ENCODE measurements at regions not wholly inside any gene's neighbourhood (a gene's known extent, or its start where the extent isn't known, plus 50 kb on each side); places are given as distances from the start of the nearest gene placed in this dataset.
A peak's percentile ranks its signal among the peaks of the same experiment; 100 is the strongest.

GRCh38 chr11:11738370-11738769, 103.4 kb upstream of the USP47 start:
- Histone ChIP-seq H2AFZ (no peak overlapping the region), H3K4me2 (no peak overlapping the region), H3K27me3 (ENCODE audit: insufficient read depth) (no peaks in the 10 kb centered on the region), H3F3A (replicated peaks; ENCODE audit: low read depth) (no peaks in the 10 kb centered on the region), H3K36me3 (ENCODE audit: insufficient read depth) (no peaks in the 10 kb centered on the region), H3K79me2 (replicated peaks; ENCODE audit: insufficient read depth) (no peaks in the 10 kb centered on the region), H3K4me1 (ENCODE audit: insufficient read depth) (no peaks in the 10 kb centered on the region), H3K27ac (ENCODE audit: low read depth) (no peak overlapping the region), H3K4me3 (no peak overlapping the region), H4K20me1 (replicated peaks; ENCODE audit: insufficient read depth) (no peaks in the 10 kb centered on the region), H3K9me2 (ENCODE audit: insufficient read depth) (0 out of 2 replicates have a peak, but pooled peaks cover 7% of the 10 kb centered on the region)
- H3K4me1 Mint-ChIP-seq: peaks cover 20% of the 10 kb centered on the region
- TF ChIP-seq CREB1 (CRISPR knock-in tag; IDR thresholded peaks at IDR 0.05; ENCODE audit: low read depth) (no peak), ZNF331 (CRISPR knock-in tag; IDR thresholded peaks at IDR 0.05; ENCODE audit: low read depth) (no peak), STAT1 (IDR thresholded peaks at IDR 0.05; ENCODE audit: unreplicated experiment) (no peak)
- no peaks in the 10 kb centered on the region for H3K27me3 Mint-ChIP-seq (ENCODE audit: insufficient read depth, low read depth, poor library complexity)
- DNase-seq (ENCODE audit: low spot score) (no peak), ATAC-seq (no peak)
- no peaks in the 10 kb centered on the region for H3K9me3 Mint-ChIP-seq
- H3K36me3 Mint-ChIP-seq (ENCODE audit: low read depth): no peaks in the 10 kb centered on the region
- no peak overlapping the region for H3K27ac Mint-ChIP-seq
- no peak overlapping the region for H3K4me3 Mint-ChIP-seq

- H3K27ac Mint-ChIP-seq: 0 out of 2 replicates have a peak overlapping the region, but pooled peaks have one; percentile 0
- ATAC-seq: peak; percentile 99
- peak; percentile 59 for DNase-seq (ENCODE audit: low spot score)
Measured at GRCh38 chr11:11735586-11735985, 106.2 kb upstream of the USP47 start.

More at GRCh38 chr11:11735586-11735985, 106.2 kb upstream of the USP47 start:
- Mint-ChIP-seq H3K4me1 (peaks cover 22% of the 10 kb centered on the region), H3K36me3 (ENCODE audit: low read depth) (no peaks in the 10 kb centered on the region), H3K9me3 (no peaks in the 10 kb centered on the region), H3K4me3 (no peak overlapping the region), H3K27me3 (ENCODE audit: insufficient read depth, low read depth, poor library complexity) (peaks cover 4% of the 10 kb centered on the region)
- no peaks in the 10 kb centered on the region for H3K4me1 ChIP-seq (ENCODE audit: insufficient read depth)
- H3F3A ChIP-seq (replicated peaks; ENCODE audit: low read depth): no peaks in the 10 kb centered on the region
- no peaks in the 10 kb centered on the region for H3K36me3 ChIP-seq (ENCODE audit: insufficient read depth)
- no peak overlapping the region for H3K4me2 ChIP-seq
- no peaks in the 10 kb centered on the region for H4K20me1 ChIP-seq (replicated peaks; ENCODE audit: insufficient read depth)
- H3K4me3 ChIP-seq: no peak overlapping the region
- no peak for TF ChIP-seq REST (IDR thresholded peaks at IDR 0.05; ENCODE audit: unreplicated experiment)
- TF ChIP-seq ZNF462 (CRISPR knock-in tag; IDR thresholded peaks at IDR 0.05): peak; percentile 61; the same call in 1 of the 2 replicates
- TF ChIP-seq CREB1 (CRISPR knock-in tag; IDR thresholded peaks at IDR 0.05; ENCODE audit: low read depth): no peak
- TF ChIP-seq ZNF114 (CRISPR knock-in tag; IDR thresholded peaks at IDR 0.05): 0 out of 2 replicates have a peak, but pooled peaks have one; percentile 14
- no peaks in the 10 kb centered on the region for H3K27me3 ChIP-seq (ENCODE audit: insufficient read depth)
- H3K79me2 ChIP-seq (replicated peaks; ENCODE audit: insufficient read depth): no peaks in the 10 kb centered on the region
- peak overlapping the region; percentile 7; the same call in 1 of the 2 replicates for H2AFZ ChIP-seq
- no peak overlapping the region for H3K27ac ChIP-seq (ENCODE audit: low read depth)
- 0 out of 2 replicates have a peak, but pooled peaks cover 3% of the 10 kb centered on the region for H3K9me2 ChIP-seq (ENCODE audit: insufficient read depth)
